CD4-positive, alpha-beta T cell (primary cell): ENCODE measurements at regions not wholly inside any gene's neighbourhood (a gene's known extent, or its start where the extent isn't known, plus 50 kb on each side); places are given as distances from the start of the nearest gene placed in this dataset.

Experiments
- ATAC-seq: fragments of 200-7000 bp; cut with Tn5 transposase; one replicate; pipeline ENCODE4 v1.10.0; 2022; ENCODE audit warnings: mild to moderate bottlenecking; ENCODE audit not compliant: poor library complexity
- CTCF ChIA-PET: fragments of 350-600 bp; sonication (Branson Sonifier 250); formaldehyde crosslinking; loops from one replicate; lab custom pipeline; 2021; ENCODE audit warnings: antibody characterized with exemption, inconsistent platforms; lab: Charles Lee
- POLR2A ChIA-PET: fragments of 350-600 bp; sonication (Branson Sonifier 250); formaldehyde crosslinking; loops from one replicate; lab custom pipeline; 2021; ENCODE audit warnings: antibody characterized with exemption, inconsistent platforms; lab: Charles Lee
- DNase-seq, 14 experiments: peaks; one replicate each; pipeline ENCODE4 v3.0.0-alpha.2; 2013 to 2020; ENCODE audit warnings: mixed read lengths in 2 of 14
- H3K27ac ChIP-seq, 2 donors: one replicate each; pipeline versions ENCODE4 v1.5.1 to v1.7.0; 2013; ENCODE audit warnings: low read length in 2 of 2, low read depth in 1 of 2, mild to moderate bottlenecking in 1 of 2
- H3K27me3 ChIP-seq, 2 experiments: 1 replicate in 1 of 2; 2 replicates in 1 of 2; pipeline versions ENCODE4 v1.6.1 to v1.7.0; 2013; ENCODE audit warnings: low read length in 2 of 2, control low read depth in 1 of 2, mild to moderate bottlenecking in 1 of 2, moderate library complexity in 1 of 2; ENCODE audit not compliant: insufficient read depth in 2 of 2, control insufficient read depth in 1 of 2
- H3K36me3 ChIP-seq: one replicate; pipeline ENCODE4 v1.6.1; 2013; ENCODE audit warnings: low read length, control low read depth; ENCODE audit not compliant: insufficient read depth
- H3K4me1 ChIP-seq: one replicate; pipeline ENCODE4 v1.6.1; 2013; ENCODE audit warnings: low read length, control low read depth; ENCODE audit not compliant: insufficient read depth
- H3K4me3 ChIP-seq: one replicate; pipeline ENCODE4 v1.5.1; 2013; ENCODE audit warnings: mild to moderate bottlenecking, low read length, moderate library complexity
- H3K9me3 ChIP-seq, 2 experiments: 1 replicate in 1 of 2; 2 replicates in 1 of 2; pipeline versions ENCODE4 v1.6.1 to v1.7.0; 2013; ENCODE audit warnings: low read length in 2 of 2, mild to moderate bottlenecking in 2 of 2, control low read depth in 1 of 2, moderate library complexity in 1 of 2; ENCODE audit not compliant: control insufficient read depth in 1 of 2, insufficient read depth in 1 of 2
- H3K27ac Mint-ChIP-seq: one replicate; pipeline ENCODE4 v1.8.0; 2020; ENCODE audit warnings: mixed read lengths
- H3K27me3 Mint-ChIP-seq: one replicate; pipeline ENCODE4 v1.8.0; 2021; ENCODE audit warnings: mixed read lengths
- H3K36me3 Mint-ChIP-seq: one replicate; pipeline ENCODE4 v1.8.0; 2021; ENCODE audit warnings: low read depth, mixed read lengths
- H3K4me1 Mint-ChIP-seq: one replicate; pipeline ENCODE4 v1.8.0; 2021; ENCODE audit warnings: low read depth, mixed read lengths
- H3K4me3 Mint-ChIP-seq: one replicate; pipeline ENCODE4 v1.8.0; 2020; ENCODE audit warnings: mild to moderate bottlenecking, mixed read lengths
- H3K9me3 Mint-ChIP-seq: one replicate; pipeline ENCODE4 v1.8.0; 2020; ENCODE audit warnings: mixed read lengths
- intact Hi-C, 2 experiments: fragments of 100-400 bp; cut with DNase I in 1 of 2; cut with micrococcal nuclease in 1 of 2; formaldehyde crosslinking; loops; one replicate each; pipeline versions ENCODE4 v1.15.1 to v1.9.0; 2023 to 2025; cut with DNase I, micrococcal nuclease
- TF ChIP-seq, protein P1 (sequence below): fragments of 200-600 bp; IDR thresholded peaks from one replicate; pipeline ENCODE4 v1.8.0; 2022; ENCODE audit warnings: antibody characterized with exemption, mild to moderate bottlenecking

GRCh38 chr1:194233069-194233468 lies 1046.7 kb upstream of the B3GALT2 start:
- Mint-ChIP-seq H3K9me3 (no peaks in the 10 kb centered on the region), H3K27ac (no peak overlapping the region), H3K4me3 (no peak overlapping the region), H3K4me1 (no peaks in the 10 kb centered on the region), H3K27me3 (no peaks in the 10 kb centered on the region), H3K36me3 (no peaks in the 10 kb centered on the region)
- Histone ChIP-seq H3K27me3 (no peaks in the 10 kb centered on the region), H3K4me1 (no peaks in the 10 kb centered on the region), H3K4me3 (no peak overlapping the region), H3K36me3 (no peaks in the 10 kb centered on the region), H3K27ac (no peak overlapping the region), H3K9me3 (peaks cover 5 to 10% of the 10 kb centered on the region in 2 experiments)
- intact Hi-C loops, result no loop called here
- ChIA-PET CTCF (no interaction called here), POLR2A (no interaction called here)
- DNase-seq, result no peak
- ATAC-seq, result no peak
- TF ChIP-seq, protein P1, sequence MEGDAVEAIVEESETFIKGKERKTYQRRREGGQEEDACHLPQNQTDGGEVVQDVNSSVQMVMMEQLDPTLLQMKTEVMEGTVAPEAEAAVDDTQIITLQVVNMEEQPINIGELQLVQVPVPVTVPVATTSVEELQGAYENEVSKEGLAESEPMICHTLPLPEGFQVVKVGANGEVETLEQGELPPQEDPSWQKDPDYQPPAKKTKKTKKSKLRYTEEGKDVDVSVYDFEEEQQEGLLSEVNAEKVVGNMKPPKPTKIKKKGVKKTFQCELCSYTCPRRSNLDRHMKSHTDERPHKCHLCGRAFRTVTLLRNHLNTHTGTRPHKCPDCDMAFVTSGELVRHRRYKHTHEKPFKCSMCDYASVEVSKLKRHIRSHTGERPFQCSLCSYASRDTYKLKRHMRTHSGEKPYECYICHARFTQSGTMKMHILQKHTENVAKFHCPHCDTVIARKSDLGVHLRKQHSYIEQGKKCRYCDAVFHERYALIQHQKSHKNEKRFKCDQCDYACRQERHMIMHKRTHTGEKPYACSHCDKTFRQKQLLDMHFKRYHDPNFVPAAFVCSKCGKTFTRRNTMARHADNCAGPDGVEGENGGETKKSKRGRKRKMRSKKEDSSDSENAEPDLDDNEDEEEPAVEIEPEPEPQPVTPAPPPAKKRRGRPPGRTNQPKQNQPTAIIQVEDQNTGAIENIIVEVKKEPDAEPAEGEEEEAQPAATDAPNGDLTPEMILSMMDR, result no peak

DNA sequence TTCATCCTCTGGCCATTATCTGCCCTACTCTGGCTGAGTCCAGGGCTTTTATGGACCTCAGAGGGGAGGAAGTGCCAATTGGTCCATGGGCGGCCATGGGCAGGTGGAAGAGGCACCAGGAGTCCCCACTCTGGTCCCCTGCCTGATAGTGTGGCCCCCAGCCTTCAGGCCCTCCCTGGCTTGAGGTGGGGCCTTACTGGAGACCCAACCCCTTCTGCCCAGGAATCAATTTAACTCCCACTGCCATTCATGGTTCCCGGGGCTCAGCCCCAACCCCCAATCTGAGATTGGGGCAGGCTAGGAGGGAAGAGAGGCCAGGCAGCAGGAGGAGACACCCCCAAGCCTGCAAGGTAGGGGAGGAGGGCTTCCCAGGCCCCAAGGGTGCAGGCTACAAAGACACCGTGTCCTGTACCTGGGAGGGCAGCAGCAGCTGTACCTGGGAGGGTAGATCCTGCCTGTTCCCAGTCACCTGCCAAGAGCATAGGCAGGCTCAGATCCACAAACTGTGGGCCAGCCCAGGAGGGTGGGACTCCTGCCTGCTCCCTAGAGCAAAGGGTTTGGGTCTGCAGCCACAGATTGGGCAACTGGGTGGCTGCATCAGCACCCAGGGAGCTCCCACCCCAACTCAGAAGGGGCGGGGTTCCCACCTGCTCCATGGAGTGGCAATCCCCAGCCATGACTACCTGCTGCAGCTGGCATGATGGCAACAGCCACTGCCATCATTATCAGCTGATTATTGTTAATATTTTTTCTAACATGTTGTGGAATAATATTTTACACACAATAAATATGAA lies 1044.1 kb upstream of the B3GALT2 start:
- TF ChIP-seq, protein P1, result no peak

DNA sequence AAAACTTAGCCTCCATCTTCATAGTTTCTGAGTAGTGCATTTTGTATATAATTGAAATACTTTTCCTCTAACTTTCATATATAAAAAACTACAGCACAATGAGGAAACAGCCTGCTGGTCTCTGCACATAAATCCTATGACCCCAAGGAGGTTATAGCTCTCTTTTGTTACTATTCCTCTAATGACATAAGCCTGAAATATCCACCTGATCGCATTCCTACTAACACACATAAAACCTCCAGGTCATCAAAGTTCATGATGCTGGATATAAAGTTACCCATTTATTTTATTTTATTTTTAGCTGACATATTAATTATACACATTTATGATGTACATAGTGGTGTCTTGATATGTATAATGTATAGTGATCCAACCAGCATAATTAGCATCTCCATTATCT lies 1042.0 kb upstream of the B3GALT2 start:
- DNase-seq (no peak), ATAC-seq (no peak)
- intact Hi-C loops, result no loop called here
- no peak overlapping the region for H3K27ac ChIP-seq
- H3K4me3 Mint-ChIP-seq, result no peak overlapping the region
- H3K4me3 ChIP-seq, result no peak overlapping the region
- H3K9me3 Mint-ChIP-seq, result no peaks in the 10 kb centered on the region
- peaks cover 5 to 10% of the 10 kb centered on the region in 2 experiments for H3K9me3 ChIP-seq
- H3K4me1 ChIP-seq, result peaks cover 2% of the 10 kb centered on the region
- ChIA-PET CTCF (no interaction called here), POLR2A (no interaction called here)
- TF ChIP-seq, protein P1, result no peak
- no peaks in the 10 kb centered on the region for H3K27me3 ChIP-seq
- H3K27ac Mint-ChIP-seq, result no peak overlapping the region
- no peaks in the 10 kb centered on the region for H3K36me3 Mint-ChIP-seq
- peaks cover 23% of the 10 kb centered on the region for H3K4me1 Mint-ChIP-seq
- H3K27me3 Mint-ChIP-seq, result no peaks in the 10 kb centered on the region
- no peaks in the 10 kb centered on the region for H3K36me3 ChIP-seq

More for the DNA sequence above, 1044.1 kb upstream of the B3GALT2 start:
- H3K36me3 Mint-ChIP-seq, result no peaks in the 10 kb centered on the region
- H3K4me1 Mint-ChIP-seq, result peaks cover 20% of the 10 kb centered on the region
- Histone ChIP-seq H3K27me3 (no peaks in the 10 kb centered on the region), H3K27ac (no peak overlapping the region), H3K4me3 (no peak overlapping the region), H3K36me3 (no peaks in the 10 kb centered on the region), H3K4me1 (peaks cover 2% of the 10 kb centered on the region), H3K9me3 (peaks cover 5 to 10% of the 10 kb centered on the region in 2 experiments)
- POLR2A ChIA-PET, result interaction anchor here (0.6 kb wide), 1 partner anchor 59 kb away, joined by 3 read pairs; no protein-coding TSS in a partner anchor
- DNase-seq (peak in 1 of 14 experiments; percentile 7), ATAC-seq (no peak)
- H3K27ac Mint-ChIP-seq, result no peak overlapping the region
- no peaks in the 10 kb centered on the region for H3K27me3 Mint-ChIP-seq
- H3K9me3 Mint-ChIP-seq, result no peaks in the 10 kb centered on the region
- intact Hi-C loops, result no loop called here
- CTCF ChIA-PET, result no interaction called here
- no peak overlapping the region for H3K4me3 Mint-ChIP-seq
